ENCODE measurements at regions not wholly inside any gene's neighbourhood (a gene's known extent, or its start where the extent isn't known, plus 50 kb on each side); places are given as distances from the start of the nearest gene placed in this dataset.

DNA sequence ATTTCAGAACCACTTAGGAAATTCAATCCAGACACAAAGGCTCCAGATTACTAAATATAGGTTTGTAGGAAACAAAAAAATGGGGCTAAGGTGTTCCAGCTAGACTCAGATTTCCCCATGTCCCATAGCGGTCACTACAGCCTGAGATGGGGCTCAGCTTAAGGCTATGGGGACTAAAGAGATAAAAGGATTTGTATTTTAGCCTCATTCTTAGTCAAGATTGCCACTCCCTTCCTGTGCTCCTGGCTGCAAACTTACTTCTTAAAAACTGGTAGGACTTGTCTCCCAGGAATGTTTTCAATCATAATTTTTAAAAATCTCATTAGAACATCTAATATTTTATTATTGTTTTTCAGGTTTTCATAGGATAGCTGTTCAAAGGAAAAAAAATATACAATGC, 253.8 kb upstream of the DAB2 start:
- TF ChIP-seq CTCF (IDR thresholded peaks at IDR 0.05): no peak
- no peak for TF ChIP-seq POLR2A (IDR thresholded peaks at IDR 0.05)
